ES-I3 (cell line): ENCODE measurements at regions not wholly inside any gene's neighbourhood (a gene's known extent, or its start where the extent isn't known, plus 50 kb on each side); places are given as distances from the start of the nearest gene placed in this dataset.
"Not testable (repeated sequence)": the region's sequence is repeated elsewhere in the genome, so short reads cannot be mapped to it uniquely, and the experiment has no call there.

Source experiments
- H3K36me3 ChIP-seq: 2 replicates; pipeline ENCODE4 v1.6.1; 2013; ENCODE audit warnings: mild to moderate bottlenecking, low read length, control low read depth, moderate library complexity; ENCODE audit not compliant: insufficient read depth
- H3K4me1 ChIP-seq: 2 replicates; pipeline ENCODE4 v1.6.1; 2013; ENCODE audit warnings: mild to moderate bottlenecking, control low read depth, low read length; ENCODE audit not compliant: insufficient read depth
- H3K9ac ChIP-seq: 2 replicates; pipeline ENCODE4 v1.6.1; 2013; ENCODE audit warnings: low read depth, mild to moderate bottlenecking, low read length, moderate library complexity
- H3K9me3 ChIP-seq: 2 replicates; pipeline ENCODE4 v1.6.1; 2013; ENCODE audit warnings: mild to moderate bottlenecking, low read length, moderate library complexity; ENCODE audit not compliant: control insufficient read depth, insufficient read depth

DNA sequence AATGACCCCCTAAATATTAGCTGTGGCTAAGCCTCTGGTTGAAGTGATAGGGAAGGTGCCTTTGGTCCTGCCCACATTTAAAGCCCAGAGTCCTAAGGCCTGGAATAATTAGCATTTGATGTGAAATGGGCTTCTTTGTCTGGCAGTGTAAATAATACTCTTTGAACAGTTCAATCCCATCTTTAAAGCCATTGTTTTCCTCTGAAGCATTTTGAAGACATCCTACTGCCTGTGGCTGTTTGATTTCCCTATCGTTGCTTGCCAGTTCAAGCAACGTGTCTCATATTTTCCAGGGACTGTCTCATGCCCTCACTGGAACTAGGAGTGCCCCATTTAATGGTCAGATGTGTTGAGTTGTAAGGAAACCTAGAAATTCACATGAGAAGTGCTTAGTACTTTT is 89.3 kb upstream of the BTN3A2 start:
- Histone ChIP-seq H3K4me1 (peaks cover 11% of the 10 kb centered on the region; the same call in 1 of the 2 replicates), H3K9ac (no peak overlapping the region)

DNA sequence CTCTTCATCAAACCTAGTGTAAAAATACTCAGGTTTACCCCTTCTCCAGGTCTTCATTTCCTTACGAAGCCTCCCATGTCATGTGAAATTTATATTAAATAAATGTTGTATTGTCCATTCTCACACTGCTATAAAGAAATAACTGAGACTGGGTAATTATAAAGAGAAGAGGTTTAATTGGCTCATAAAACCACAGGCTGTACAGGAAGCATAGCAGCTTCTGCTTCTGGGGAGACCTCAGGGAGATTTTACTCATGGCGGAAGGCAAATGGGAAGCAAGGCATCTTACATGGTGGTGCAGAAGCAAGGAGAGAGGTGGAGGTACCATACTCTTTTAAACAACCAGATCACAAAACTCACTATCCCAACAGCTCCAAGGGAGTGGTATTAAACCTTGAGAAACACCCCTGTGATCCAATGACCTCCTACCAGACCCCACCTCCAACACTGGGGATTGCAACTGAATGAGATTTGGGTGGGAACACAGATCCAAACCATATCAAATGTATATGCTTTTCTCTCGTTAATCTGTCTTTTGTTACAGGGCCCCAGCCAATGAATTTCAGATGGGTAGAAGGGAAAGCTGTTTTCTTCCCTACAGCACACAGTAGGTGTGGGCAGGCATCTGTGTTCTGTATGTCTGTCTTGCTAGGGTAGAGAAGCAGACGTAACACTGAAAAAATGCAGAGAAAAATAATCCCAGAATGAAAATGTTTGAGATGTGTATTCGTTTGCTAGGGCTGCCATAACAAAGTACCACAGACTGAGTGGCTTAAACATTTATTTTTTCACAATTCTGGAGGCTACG is 88.0 kb upstream of the BTN3A2 start:
- Histone ChIP-seq H3K4me1 (peaks cover 11% of the 10 kb centered on the region; the same call in 1 of the 2 replicates), H3K9ac (no peak overlapping the region), H3K36me3 (no peaks in the 10 kb centered on the region), H3K9me3 (no peaks in the 10 kb centered on the region)

More for the DNA sequence above, 89.3 kb upstream of the BTN3A2 start:
- Histone ChIP-seq H3K9me3 (no peaks in the 10 kb centered on the region), H3K36me3 (no peaks in the 10 kb centered on the region)

DNA sequence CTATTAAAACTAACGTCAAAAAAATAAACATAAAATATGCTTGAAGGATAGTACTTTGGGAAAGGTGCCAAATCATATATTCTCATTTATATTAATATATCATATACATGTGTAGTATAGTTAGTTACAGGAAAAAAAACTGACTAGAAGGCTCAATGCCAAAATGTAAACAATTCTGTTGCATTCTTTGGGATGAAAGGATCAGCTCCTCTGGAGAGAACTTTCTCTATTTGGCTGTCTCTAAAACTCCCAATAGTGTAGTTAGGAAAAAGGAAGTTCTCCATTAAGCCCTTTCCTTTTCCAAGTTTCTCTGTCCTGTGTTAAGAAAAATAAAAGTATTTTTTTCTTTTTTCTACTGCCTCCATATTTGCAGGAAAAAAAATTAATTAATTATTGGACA is 86.5 kb upstream of the BTN3A2 start:
- no peak overlapping the region for H3K9ac ChIP-seq
- peaks cover 11% of the 10 kb centered on the region; the same call in 1 of the 2 replicates for H3K4me1 ChIP-seq
- H3K36me3 ChIP-seq, result no peaks in the 10 kb centered on the region
- no peaks in the 10 kb centered on the region for H3K9me3 ChIP-seq

DNA sequence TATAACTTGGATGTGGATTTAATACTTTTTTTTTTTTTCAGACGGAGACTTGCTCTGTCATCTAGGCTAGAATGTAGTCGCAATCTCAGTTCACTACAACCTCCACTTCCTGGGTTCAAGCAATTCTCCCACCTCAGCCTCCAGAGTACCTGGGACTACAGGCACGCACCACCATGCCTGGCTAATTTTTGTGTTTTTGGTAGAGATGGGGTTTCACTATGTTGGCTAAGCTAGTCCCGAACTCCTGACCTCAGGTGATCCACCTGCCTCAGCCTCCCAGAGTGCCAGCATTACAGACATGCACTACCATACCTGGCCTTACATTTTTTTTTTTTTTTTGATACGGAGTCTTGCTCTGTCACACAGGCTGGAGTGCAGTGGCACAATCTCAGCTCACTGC is 85.6 kb upstream of the BTN3A2 start:
- not testable (repeated sequence) for H3K36me3 ChIP-seq, H3K9me3 ChIP-seq, H3K9ac ChIP-seq
- peaks cover 11% of the 10 kb centered on the region; the same call in 1 of the 2 replicates for H3K4me1 ChIP-seq

DNA sequence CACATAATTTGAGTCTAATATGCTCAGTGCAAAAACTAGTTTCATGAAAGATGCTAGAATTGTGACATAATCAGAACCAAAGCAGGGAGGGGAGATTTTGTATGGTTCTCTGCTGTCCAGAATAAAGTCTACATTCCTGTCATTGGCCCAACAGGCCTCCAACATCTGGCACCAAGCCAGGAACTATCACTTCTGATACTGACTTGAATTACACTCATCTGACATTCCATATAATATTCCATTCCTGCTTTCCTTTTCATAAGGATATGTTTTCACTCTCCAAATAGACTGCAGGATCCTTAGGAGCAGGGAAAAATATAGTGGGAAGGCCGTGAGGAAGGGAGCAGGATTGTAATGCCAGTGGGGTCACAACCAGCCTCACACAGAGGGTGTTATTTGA is 84.6 kb upstream of the BTN3A2 start:
- Histone ChIP-seq H3K9me3 (no peaks in the 10 kb centered on the region), H3K9ac (no peak overlapping the region), H3K4me1 (peaks cover 8% of the 10 kb centered on the region; the same call in 1 of the 2 replicates), H3K36me3 (no peaks in the 10 kb centered on the region)

DNA sequence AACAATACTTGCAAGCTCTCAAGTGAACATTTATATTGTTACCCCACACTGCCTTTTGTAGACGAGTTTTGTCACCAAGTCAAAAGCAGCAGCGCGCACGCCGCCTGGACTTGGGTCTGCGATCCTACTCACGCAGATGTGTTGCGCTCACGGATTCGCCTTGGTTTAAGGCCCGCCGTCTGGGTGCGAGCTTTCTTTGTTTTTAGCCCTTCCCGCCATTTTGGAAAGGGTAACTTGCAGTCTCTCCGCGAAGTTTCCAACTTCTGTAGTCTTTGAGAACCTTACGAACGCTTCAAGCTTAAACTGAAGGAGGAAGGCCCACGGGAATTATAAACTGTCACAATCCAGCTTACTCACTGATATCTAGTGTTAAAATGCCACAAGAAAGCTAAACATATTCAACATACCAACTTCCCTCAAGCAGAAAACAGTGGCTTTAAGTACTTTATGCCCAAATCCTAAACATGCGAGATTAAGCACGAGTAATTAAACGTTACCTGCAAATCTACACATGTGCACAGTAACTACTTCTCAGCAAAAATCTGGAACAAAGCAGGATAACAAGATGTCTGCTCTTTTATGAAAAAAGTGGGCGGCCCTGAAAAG is 80.4 kb upstream of the BTN3A2 start:
- peak overlapping the region; percentile 92 for H3K9ac ChIP-seq

DNA sequence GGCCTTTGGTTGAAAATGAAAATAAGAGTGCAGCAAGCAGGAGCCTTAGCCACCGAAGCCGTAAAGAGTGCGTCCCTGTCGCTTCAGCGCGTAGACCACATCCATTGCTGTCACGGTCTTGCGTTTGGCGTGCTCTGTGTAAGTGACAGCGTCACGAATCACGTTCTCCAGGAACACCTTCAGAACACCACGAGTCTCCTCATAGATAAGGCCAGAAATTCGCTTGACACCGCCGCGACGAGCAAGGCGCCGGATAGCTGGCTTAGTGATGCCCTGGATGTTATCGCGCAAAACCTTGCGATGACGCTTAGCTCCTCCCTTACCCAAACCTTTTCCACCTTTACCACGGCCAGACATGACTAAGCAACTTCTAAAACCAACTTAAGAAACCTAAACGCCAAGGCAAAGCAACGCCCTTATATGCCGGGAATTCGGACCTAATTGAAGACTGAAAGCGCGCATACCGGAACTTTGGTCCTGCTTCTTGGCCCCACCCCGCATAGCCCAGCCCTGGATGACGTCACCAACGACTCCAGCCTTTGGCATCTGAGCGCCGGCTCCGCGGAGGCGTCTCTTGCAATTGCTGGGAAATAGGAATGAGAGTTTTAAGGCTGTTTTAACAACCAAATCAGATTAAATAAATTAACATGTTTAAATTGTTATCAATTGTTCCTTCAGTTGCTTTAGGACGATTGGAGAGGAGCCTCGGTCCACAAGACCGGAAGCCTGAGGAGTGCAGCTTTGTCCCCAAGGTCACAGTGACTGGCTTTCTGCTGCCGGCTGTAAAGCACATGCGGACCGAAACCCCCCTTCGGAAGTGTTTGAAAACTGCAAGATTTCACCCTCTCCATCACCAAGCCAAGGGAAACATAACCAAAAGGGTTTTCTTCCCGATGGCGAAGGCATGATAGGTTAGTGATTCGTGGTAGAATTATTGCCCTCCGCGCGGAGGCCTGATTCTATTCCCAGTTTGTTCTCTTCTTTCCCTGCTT is 79.6 kb upstream of the BTN3A2 start:
- no peaks in the 10 kb centered on the region for H3K4me1 ChIP-seq
- H3K9ac ChIP-seq, result peak overlapping the region; percentile 92
- no peaks in the 10 kb centered on the region for H3K36me3 ChIP-seq
- H3K9me3 ChIP-seq, result no peaks in the 10 kb centered on the region

More for the DNA sequence above, 80.4 kb upstream of the BTN3A2 start:
- no peaks in the 10 kb centered on the region for H3K36me3 ChIP-seq
- no peaks in the 10 kb centered on the region for H3K4me1 ChIP-seq
- no peaks in the 10 kb centered on the region for H3K9me3 ChIP-seq

DNA sequence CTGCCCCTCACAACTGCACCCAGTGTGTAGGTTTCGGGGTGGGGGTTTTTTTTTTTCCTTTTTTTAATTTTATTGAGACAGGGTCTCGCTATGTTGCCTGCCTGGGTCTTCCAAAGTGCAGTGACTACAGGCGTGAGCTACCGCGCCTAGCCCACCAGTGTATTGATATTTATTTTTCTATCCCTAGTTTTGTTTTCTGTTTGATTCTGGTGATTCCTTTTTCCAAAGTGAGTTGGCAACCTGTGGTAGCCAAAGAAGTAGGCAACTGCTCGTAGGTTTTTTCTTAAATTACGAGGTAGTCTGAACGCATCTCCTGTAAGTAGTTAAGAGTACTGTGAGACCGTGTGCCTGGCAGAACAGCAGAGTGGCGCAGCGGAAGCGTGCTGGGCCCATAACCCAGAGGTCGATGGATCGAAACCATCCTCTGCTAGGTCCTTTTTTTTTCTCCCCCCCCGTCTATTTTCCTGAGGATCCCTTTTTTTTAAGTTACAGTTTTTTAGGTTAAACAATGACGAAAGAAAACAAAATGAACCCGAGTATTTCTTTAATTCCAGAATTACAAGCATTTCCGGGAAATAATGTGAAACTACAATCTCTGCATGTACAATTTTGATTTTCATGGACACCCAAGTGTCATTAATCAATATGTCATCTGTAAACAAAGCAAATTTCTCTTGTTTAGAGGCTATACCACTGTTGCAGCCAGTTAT is 78.7 kb upstream of the BTN3A2 start:
- Histone ChIP-seq H3K36me3 (no peaks in the 10 kb centered on the region), H3K9me3 (no peaks in the 10 kb centered on the region), H3K9ac (peak overlapping the region; percentile 92)

DNA sequence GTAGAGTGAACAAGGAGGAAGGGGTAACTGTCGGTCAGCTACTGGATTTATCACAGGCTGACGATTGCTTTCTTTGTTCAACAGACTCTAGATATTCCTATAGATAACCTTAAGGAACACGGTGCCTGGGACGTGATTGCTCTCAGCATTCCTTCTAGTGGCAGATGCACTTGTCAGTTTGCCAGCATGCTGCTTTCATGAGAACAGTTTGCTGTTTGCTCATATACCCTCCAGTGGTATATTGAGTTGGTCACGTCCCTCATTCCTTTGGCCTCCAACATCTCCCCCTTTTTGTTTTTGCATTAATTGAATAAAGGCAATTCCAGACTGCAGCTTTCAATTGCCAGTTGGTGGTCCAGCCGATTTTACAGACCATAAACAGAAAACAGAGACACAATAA is 76.8 kb upstream of the BTN3A2 start:
- no peak overlapping the region for H3K9ac ChIP-seq
- no peaks in the 10 kb centered on the region for H3K36me3 ChIP-seq
- no peaks in the 10 kb centered on the region for H3K9me3 ChIP-seq
- peaks cover 4% of the 10 kb centered on the region; the same call in 1 of the 2 replicates for H3K4me1 ChIP-seq

More for the DNA sequence above, 78.7 kb upstream of the BTN3A2 start:
- H3K4me1 ChIP-seq, result no peaks in the 10 kb centered on the region

DNA sequence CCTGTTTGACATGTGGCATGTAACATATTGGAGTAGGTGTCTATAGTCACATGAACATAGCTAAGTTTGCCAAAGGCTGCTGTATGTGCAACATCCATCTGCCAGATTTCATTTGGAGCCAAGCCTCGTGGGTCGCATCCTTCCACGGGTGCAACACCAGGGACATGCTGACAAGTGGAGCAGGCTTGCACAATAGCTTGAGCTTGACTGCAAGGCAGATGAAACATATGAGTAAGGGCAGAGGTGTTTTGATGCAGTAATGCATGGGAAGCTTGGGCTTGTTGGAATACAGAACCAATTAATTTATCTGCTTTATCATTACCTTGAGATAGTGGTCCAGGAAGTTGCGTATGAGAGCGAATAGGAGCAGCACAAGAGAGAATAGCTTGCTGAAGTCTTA is 74.1 kb upstream of the BTN3A2 start:
- Histone ChIP-seq H3K4me1 (peaks cover 4% of the 10 kb centered on the region; the same call in 1 of the 2 replicates), H3K36me3 (no peaks in the 10 kb centered on the region), H3K9ac (no peak overlapping the region), H3K9me3 (no peaks in the 10 kb centered on the region)

DNA sequence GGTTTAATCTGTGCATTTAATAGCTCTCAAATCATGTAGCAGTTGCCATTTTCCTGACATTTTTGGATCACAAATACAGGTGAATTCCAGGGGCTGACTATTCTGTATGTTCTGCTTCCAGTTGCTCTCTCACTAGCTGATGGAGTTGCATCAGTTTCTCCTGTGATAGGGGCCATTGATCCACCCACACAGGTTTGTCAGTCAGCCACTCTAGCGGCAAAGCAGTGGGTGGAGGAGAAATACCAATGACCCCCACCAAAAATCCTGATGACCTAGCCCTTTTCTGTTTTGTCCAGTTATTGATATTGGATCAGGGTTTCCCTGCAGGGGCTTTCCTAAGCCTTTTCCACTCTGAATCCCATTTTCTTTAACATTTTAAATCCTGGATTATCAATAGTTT is 72.3 kb upstream of the BTN3A2 start:
- Histone ChIP-seq H3K9ac (no peak overlapping the region; the same call in 1 of the 2 replicates), H3K4me1 (peaks cover 4% of the 10 kb centered on the region; the same call in 1 of the 2 replicates), H3K36me3 (no peaks in the 10 kb centered on the region), H3K9me3 (no peaks in the 10 kb centered on the region)

DNA sequence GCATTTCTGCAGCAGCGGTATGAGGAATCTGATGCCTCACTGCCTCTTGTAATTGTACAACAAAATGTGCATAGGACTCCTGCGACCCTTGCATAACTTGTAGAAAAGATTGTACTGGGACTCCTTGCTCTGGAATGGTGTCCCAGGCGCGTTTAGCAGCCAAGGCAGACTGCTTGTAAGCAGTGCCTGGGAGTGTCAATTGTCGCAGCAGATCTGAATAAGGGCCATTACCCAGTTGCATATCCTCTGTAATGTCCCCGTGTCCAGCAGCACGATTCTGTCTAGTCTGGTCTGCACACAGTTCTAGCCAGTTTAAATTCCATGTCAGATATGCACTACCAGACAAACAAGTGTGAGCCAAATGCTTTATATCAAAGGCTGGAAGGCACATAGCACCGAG is 70.7 kb upstream of the BTN3A2 start:
- Histone ChIP-seq H3K9me3 (no peaks in the 10 kb centered on the region), H3K9ac (no peak overlapping the region), H3K4me1 (peaks cover 4% of the 10 kb centered on the region; the same call in 1 of the 2 replicates), H3K36me3 (no peaks in the 10 kb centered on the region)

DNA sequence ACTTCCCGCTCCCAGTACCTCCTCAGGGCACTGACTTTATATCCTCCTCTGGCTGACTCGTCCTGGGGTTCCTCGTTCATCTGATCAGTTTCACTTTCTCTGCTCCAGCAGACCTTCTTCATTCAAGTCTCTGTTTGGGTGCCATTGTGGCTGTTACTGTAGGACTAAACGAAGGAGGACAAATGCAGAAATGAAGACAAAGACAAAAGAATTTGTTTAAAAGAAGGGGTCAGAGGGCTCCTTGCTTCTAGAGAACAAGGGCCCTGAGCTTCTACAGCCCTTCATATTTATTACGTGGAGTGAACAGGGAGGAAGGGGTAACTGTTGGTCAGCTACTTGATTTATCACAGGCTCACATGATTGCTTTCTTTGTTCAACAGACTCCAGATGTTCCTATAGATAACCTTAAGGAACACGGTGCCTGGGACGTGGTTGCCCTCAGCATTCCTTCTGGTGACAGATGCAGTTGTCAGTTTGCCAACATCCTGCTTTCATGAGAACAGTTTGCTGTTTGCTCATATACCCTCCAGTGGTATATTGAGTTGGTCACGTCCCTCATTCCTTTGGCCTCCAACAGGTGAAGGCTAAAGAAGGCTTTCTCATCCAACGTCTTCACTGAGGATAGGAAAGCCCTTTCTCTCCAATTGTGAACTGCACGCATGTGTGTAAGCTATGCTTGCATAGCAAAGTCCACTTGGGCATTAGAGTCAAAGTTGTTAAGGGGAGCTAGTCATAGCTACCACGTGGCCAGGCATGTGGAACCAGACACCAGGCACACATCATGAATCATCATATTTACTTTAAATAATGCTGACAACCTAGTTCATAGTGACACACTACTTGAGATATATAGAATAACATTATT is 69.1 kb upstream of the BTN3A2 start:
- H3K9ac ChIP-seq, result no peak overlapping the region

More for the DNA sequence above, 69.1 kb upstream of the BTN3A2 start:
- Histone ChIP-seq H3K36me3 (no peaks in the 10 kb centered on the region), H3K4me1 (peaks cover 8% of the 10 kb centered on the region; the same call in 1 of the 2 replicates), H3K9me3 (no peaks in the 10 kb centered on the region)
